Natural killer cell treated with Interleukin-12 subunit alpha and Interleukin-12 subunit beta and Interleukin-15 and Interleukin-18, amount 100 ng/mL, for 72 hours (primary cell): ENCODE measurements at regions not wholly inside any gene's neighbourhood (a gene's known extent, or its start where the extent isn't known, plus 50 kb on each side); places are given as distances from the start of the nearest gene placed in this dataset.
A peak's percentile ranks its signal among the peaks of the same experiment; 100 is the strongest.

Experiments used
- ATAC-seq, 2 donors: fragments of 150-1000 bp; cut with Tn5 transposase in 1 of 2; sonication (Bioruptor Pico), chemical (Tn5 transposase) in 1 of 2; 2 replicates each; pipeline ENCODE4 v1.10.0; 2021
- DNase-seq: peaks from one replicate; pipeline ENCODE4 v3.0.0; 2022; ENCODE audit warnings: low spot score
- H3K27ac Mint-ChIP-seq, 2 donors: 1 replicate in 1 of 2; 2 replicates in 1 of 2; pipeline ENCODE4 v1.8.0; 2022; ENCODE audit warnings: mixed read lengths in 2 of 2, mild to moderate bottlenecking in 1 of 2, moderate library complexity in 1 of 2
- H3K27me3 Mint-ChIP-seq, 2 donors: 1 replicate in 1 of 2; 2 replicates in 1 of 2; pipeline ENCODE4 v1.8.0; 2022; ENCODE audit warnings: mixed read lengths in 2 of 2
- H3K36me3 Mint-ChIP-seq: one replicate; pipeline ENCODE4 v1.8.0; 2022; ENCODE audit warnings: mixed read lengths
- H3K4me1 Mint-ChIP-seq, 2 donors: 1 replicate in 1 of 2; 2 replicates in 1 of 2; pipeline ENCODE4 v1.8.0; 2022; ENCODE audit warnings: low read depth in 2 of 2, mixed read lengths in 2 of 2, mild to moderate bottlenecking in 1 of 2
- H3K4me3 Mint-ChIP-seq: one replicate; pipeline ENCODE4 v1.8.0; 2022; ENCODE audit warnings: mixed read lengths
- H3K9me3 Mint-ChIP-seq: 2 replicates; pipeline ENCODE4 v1.8.0; 2022; ENCODE audit warnings: mixed read lengths

DNA sequence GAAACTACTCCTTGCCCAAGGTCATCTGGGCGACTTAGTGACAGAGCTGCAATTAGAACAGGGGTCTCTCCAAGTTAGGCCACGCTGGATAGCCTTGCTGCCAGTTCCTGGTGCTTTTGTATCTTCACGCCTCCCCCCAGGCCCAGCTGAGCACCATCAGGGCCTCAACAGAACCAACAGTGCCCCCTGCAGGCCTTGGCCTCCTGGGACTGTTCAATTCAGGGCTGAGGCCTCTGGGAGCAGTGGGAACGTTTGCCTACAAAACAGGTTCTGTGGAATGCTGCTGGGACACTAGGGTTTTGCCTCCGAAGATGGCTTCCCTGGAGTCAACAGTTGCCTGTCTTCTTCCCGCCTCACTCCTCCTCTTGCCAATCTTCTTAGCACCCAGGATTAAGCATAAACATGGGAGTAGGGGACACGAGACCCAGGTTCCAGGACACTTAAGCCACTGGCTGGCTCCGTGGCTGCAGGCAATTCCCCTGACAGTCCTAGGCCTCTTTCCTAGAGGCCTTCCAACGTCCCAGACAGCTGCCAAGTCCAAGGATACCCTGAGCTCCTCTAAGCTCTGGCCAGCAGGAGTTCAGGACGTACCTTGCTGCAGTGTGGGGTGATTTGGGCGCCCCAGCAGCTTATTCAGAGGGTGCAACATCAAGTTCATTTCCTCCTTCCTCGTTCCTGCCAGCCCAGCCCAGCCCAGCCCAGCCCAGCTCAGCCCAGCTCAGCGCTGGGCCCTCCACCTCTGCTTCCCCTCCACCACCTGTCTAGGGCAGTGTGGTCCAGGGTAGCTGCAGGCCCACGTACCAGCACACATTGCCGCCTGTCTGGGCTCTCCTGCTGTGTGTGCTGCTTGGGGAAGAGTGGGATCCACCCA is 246.6 kb upstream of the RPL38 start:
- Mint-ChIP-seq H3K4me1 (no peaks in the 10 kb centered on the region), H3K27me3 (no peaks in the 10 kb centered on the region), H3K4me3 (no peak overlapping the region), H3K27ac (no peak overlapping the region), H3K9me3 (no peaks in the 10 kb centered on the region), H3K36me3 (no peaks in the 10 kb centered on the region)
- DNase-seq: no peak
- ATAC-seq: peak in 1 of 2 donors; percentile 50

DNA sequence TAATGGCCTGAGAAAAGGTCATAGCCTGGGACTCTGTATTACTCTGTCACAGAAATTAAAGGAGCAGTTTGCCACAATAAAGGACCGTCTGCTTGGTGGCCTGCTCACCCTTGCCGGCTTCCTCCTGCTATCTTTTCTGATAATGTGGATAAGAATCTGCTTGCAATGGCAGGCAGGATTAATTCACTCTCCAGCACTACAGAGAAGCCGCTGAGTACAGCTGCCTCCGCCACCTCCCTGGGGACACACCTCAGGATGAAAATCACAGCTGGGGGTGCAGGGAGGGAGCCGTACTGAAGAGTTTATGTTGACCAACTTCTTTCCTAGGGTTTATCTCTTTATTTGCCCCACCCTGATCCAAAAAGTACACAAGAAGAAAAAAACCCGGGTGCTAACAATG is 245.9 kb upstream of the RPL38 start:
- H3K27me3 Mint-ChIP-seq: no peaks in the 10 kb centered on the region
- no peaks in the 10 kb centered on the region for H3K9me3 Mint-ChIP-seq
- DNase-seq (no peak), ATAC-seq (no peak)
- no peak overlapping the region for H3K27ac Mint-ChIP-seq
- H3K36me3 Mint-ChIP-seq: no peaks in the 10 kb centered on the region
- H3K4me1 Mint-ChIP-seq: no peaks in the 10 kb centered on the region
- H3K4me3 Mint-ChIP-seq: no peak overlapping the region

DNA sequence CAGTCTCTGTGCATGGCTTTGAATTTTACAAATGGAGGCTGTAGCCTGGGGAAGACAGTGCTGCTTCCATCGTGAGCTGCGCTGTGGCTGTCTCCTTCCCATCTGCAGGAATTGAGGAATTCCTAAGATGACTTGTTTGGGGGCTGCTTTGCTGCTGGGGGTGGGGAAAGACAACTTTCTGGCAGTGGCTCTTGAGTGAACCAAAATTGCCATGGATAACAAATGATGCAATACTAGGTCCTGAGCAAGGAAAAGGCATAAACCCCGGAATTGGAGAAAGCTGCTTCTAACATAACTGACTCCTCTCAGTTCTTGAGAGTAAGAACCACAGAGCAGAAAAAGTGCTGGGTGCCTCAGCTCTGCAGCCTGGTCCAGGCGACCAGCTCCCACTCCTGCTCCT is 245.0 kb upstream of the RPL38 start:
- ATAC-seq (no peak), DNase-seq (no peak)
- H3K36me3 Mint-ChIP-seq: no peaks in the 10 kb centered on the region
- H3K4me1 Mint-ChIP-seq: no peaks in the 10 kb centered on the region
- H3K27ac Mint-ChIP-seq: no peak overlapping the region
- H3K9me3 Mint-ChIP-seq: no peaks in the 10 kb centered on the region
- H3K4me3 Mint-ChIP-seq: no peak overlapping the region
- H3K27me3 Mint-ChIP-seq: no peaks in the 10 kb centered on the region

DNA sequence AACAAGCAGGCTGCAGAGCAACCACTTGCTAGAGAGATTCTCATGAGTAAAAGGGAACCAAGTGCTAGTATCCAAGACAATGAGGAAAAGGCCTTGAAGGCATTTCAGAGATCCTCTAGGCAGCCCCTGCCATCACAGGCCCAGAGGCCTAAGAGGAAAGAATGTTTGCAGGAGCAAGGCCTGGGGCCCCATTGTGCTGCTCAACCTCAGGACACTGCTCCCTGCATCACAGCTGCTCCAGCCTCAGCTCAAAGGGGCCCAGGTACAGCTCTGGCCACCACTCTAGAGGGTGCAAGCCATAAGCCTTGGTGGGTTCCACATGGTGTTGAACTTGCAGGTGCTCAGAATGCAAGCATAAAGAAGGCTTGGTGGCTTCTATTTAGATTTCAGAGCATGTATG is 243.0 kb upstream of the RPL38 start:
- peaks cover 12% of the 10 kb centered on the region for H3K36me3 Mint-ChIP-seq
- H3K27ac Mint-ChIP-seq: no peak overlapping the region
- no peaks in the 10 kb centered on the region for H3K4me1 Mint-ChIP-seq
- H3K27me3 Mint-ChIP-seq: peaks cover 2 to 12% of the 10 kb centered on the region in 2 donors
- DNase-seq (no peak), ATAC-seq (no peak)
- no peak overlapping the region for H3K4me3 Mint-ChIP-seq
- H3K9me3 Mint-ChIP-seq: no peaks in the 10 kb centered on the region

DNA sequence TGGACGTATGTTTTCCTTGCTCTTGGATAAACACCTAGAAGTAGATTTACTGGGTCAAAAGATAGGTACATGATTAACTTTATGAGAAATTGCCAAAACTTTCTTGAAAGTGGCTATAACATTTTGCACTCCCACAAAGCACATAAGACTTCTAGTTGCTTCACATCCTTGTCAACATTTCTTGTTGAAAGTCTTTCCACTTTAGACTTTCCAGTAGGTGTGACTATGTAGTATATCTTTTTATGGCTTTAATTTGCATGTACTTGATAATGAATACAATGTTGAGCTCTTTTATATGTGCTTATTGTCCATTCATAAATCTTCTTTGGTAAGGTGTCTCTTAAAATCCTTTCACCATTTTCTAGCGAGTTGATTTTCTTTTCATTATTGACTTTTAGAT is 241.2 kb upstream of the RPL38 start:
- H3K27me3 Mint-ChIP-seq: peaks cover 7 to 25% of the 10 kb centered on the region in 2 donors
- H3K36me3 Mint-ChIP-seq: peaks cover 13% of the 10 kb centered on the region
- H3K9me3 Mint-ChIP-seq: no peaks in the 10 kb centered on the region
- no peak for DNase-seq
- no peak overlapping the region for H3K27ac Mint-ChIP-seq
- H3K4me3 Mint-ChIP-seq: no peak overlapping the region
- ATAC-seq: no peak
- H3K4me1 Mint-ChIP-seq: no peaks in the 10 kb centered on the region

DNA sequence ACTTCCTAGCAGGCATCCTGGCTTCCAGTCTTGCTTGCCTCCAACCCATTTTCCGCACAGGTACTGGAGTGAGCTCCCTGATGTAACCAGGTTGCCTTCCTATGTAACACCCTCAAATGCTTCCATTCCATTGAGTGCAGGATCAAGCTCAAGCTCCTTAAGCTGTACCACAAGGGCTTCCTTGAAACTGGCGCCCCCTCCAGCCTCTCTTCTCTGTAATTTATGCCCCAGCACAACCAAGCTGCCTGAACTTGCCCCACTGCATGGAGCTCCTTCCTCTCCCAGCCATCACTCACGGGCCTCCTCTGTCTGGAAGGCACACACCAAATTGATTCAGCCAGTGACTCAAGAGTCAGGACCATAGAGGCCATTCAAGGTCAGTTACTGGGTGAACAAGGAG is 234.8 kb upstream of the RPL38 start:
- H3K36me3 Mint-ChIP-seq: peaks cover 13% of the 10 kb centered on the region
- H3K27ac Mint-ChIP-seq: no peak overlapping the region
- H3K4me3 Mint-ChIP-seq: no peak overlapping the region
- ATAC-seq (no peak), DNase-seq (no peak)
- H3K4me1 Mint-ChIP-seq: peaks cover 0 to 4% of the 10 kb centered on the region in 2 donors
- H3K9me3 Mint-ChIP-seq: no peaks in the 10 kb centered on the region
- H3K27me3 Mint-ChIP-seq: peaks cover 33 to 66% of the 10 kb centered on the region in 2 donors

DNA sequence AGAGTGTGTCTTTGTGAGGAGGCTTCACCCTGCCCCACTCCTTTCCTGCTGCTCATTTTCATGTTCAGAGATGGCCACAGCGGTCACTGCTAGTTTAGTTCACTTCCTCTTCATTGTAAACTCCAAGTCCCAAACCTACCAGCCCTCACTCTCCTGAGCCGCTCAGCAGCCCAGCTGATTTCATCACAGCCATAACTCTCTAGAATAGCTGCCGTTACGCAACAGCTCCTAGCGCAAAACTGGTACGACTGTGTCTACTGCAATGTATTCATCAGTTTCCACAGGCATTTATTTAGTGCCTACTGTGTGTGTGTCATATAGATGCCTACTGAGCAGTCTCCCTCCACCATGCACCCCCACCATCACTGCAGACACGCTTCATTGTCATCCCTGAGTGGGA is 233.5 kb upstream of the RPL38 start:
- Mint-ChIP-seq H3K4me1 (peaks cover 0 to 4% of the 10 kb centered on the region in 2 donors), H3K27me3 (peaks cover 31 to 59% of the 10 kb centered on the region in 2 donors), H3K9me3 (no peaks in the 10 kb centered on the region), H3K27ac (no peak overlapping the region), H3K36me3 (peaks cover 6% of the 10 kb centered on the region), H3K4me3 (no peak overlapping the region)
- DNase-seq (peak; percentile 10), ATAC-seq (peak in 1 of 2 donors; percentile 44)

DNA sequence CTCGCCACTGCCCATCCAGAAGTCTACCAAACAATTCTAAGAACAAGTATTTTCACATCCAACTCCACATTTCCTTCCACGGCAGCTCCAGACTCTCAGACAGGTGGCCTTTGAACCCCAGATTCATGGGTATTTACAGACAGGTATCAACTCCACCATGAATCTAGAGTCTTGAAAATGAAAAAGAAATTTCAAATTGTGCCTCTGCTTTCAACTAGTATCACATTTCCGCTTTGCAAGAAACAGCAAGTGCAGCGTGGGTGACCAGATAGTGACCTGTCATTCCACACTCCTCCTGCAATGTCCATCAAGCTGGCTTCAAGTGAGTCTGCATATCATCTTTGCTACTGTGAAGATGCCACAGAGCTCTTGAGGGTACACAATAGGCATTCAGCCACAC is 232.4 kb upstream of the RPL38 start:
- ATAC-seq: no peak

DNA sequence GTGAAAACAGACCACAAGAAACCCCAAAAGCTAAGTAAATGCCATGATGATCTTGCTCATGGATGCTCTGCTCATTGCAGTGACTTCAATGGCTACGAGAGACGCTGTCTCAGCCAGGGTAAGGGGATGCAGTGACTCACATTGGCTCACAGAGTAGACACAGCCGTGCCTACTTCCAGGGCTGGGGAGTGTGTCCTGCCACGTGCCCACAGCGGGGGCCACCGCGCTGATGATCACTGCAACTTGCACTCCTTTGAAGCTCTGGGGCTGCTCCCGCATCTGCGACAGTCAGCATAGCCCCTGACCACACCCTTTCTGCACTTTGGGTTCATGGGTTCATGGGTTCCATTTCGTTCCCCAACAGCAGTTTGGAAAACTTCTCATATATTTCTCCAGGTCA is 231.4 kb upstream of the RPL38 start:
- Mint-ChIP-seq H3K4me1 (peaks cover 0 to 4% of the 10 kb centered on the region in 2 donors), H3K36me3 (no peaks in the 10 kb centered on the region), H3K27ac (no peak overlapping the region), H3K9me3 (no peaks in the 10 kb centered on the region), H3K27me3 (peaks cover 28 to 44% of the 10 kb centered on the region in 2 donors), H3K4me3 (no peak overlapping the region)
- DNase-seq: peak; percentile 41
- ATAC-seq: no peak

More for the DNA sequence above, 232.4 kb upstream of the RPL38 start:
- Mint-ChIP-seq H3K27me3 (peaks cover 31 to 47% of the 10 kb centered on the region in 2 donors), H3K36me3 (no peaks in the 10 kb centered on the region), H3K27ac (no peak overlapping the region), H3K4me1 (peaks cover 0 to 4% of the 10 kb centered on the region in 2 donors), H3K4me3 (no peak overlapping the region), H3K9me3 (no peaks in the 10 kb centered on the region)
- peak; percentile 18 for DNase-seq

DNA sequence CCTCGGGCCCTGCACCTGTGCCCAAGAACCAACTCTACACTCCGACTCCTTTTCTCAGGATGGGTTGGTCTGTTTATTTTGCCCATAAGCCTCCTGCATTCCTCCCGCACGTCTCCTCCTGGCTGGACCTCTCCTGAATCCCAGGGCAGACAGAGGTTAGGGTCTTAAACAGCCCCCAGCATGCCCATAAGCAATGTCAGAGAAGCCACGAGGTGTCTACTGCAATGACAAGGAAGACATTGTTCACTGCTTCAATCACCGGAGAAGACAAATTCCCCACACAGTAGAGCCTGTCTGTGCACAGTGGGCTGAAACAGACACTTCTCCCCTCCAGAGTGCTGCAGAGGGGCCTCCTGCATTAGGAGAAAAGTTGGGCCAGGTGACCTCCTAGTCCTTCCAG is 230.6 kb upstream of the RPL38 start:
- Mint-ChIP-seq H3K4me3 (no peak overlapping the region), H3K4me1 (peaks cover 0 to 4% of the 10 kb centered on the region in 2 donors), H3K36me3 (no peaks in the 10 kb centered on the region), H3K9me3 (no peaks in the 10 kb centered on the region), H3K27me3 (peaks cover 23 to 35% of the 10 kb centered on the region in 2 donors), H3K27ac (no peak overlapping the region)
- ATAC-seq (no peak), DNase-seq (peak; percentile 22)

DNA sequence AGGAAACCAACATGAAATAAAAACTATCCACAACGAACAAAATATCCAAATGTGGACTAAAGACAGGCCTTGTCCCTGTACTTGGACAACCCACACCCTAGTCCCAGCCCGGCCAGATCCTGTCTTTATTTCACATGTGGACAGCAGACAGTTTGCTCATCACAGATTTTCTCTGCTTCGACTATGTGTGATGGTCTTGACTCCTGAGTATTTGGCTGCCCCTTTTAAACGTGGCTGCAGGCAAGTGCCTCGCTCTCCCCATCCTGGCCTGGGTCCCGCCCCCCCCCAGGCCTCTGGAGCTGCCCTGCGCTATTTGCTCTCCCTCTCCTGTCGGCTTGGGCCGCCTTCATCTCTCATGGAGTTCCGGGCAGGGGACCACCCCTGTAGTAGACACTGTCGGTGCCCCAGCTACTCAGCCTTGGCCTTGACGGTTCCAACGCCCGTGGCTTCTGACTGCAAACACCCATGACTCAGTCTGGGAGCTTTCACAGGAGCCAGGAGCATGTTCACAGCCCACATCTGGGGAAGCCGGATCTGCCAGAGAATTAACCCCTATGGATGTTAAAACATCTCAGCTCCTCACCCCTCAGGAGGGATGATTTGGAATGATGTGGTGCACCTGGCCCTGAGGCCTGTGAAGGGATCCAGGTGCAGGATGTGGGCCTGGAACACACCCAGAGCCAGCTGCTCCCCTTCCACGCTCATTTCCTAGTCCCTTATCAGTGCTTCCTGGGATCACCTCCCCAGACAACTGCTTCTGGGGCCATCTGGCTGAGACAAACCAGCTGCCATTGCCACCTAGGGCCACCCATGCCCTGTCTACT is 229.7 kb upstream of the RPL38 start:
- peaks cover 0 to 4% of the 10 kb centered on the region in 2 donors for H3K4me1 Mint-ChIP-seq
- DNase-seq (peak; percentile 40), ATAC-seq (peak in 1 of 2 donors; percentile 3)
- no peak overlapping the region for H3K27ac Mint-ChIP-seq
- no peaks in the 10 kb centered on the region for H3K36me3 Mint-ChIP-seq
- H3K9me3 Mint-ChIP-seq: no peaks in the 10 kb centered on the region
- no peak overlapping the region for H3K4me3 Mint-ChIP-seq
- H3K27me3 Mint-ChIP-seq: peaks cover 16 to 26% of the 10 kb centered on the region in 2 donors

DNA sequence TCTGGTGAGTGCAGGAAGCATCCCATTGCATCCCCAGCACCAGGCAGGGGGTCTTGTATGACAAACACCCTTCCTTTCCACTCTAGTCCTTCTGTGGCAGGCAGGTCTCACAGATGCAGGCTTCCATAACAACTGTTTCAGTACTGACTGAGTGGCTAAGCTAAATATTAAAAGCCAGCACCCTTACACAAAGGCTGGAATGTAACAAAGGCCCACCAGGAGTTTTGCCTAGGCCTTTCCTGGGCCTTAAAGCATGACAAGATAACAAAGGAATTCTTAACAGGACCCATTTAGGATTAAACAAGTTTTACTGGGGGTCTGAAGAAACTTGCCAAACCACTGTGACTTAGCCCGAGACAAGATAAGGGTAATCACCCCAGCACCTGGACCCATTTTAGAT is 228.9 kb upstream of the RPL38 start:
- Mint-ChIP-seq H3K27me3 (peaks cover 12 to 19% of the 10 kb centered on the region in 2 donors), H3K4me3 (no peak overlapping the region), H3K27ac (no peak overlapping the region), H3K4me1 (peaks cover 0 to 4% of the 10 kb centered on the region in 2 donors), H3K9me3 (no peaks in the 10 kb centered on the region), H3K36me3 (no peaks in the 10 kb centered on the region)
- ATAC-seq: no peak
- peak; percentile 5 for DNase-seq

DNA sequence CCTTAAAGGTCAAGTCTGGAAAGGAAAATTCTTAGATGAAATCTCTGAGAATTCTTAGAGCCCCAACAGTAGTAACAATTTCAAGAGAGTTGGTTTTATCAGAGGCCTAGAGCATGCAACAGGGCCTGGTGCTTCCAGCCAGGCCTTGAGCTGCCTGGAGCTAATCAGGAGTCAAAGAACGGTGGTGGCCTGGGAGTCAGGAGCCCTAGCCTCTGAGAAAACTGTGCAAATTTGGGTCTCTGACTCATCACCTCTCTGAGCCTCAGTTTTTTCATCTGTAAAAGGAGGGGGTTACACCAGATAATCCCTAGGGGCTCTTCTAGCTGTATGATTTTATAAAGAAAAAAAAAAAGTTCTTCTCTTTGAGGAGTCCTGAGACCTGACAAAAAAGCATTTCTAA is 227.3 kb upstream of the RPL38 start:
- Mint-ChIP-seq H3K27ac (peak overlapping the region in 1 of 2 donors; percentile 47), H3K4me1 (no peaks in the 10 kb centered on the region), H3K9me3 (no peaks in the 10 kb centered on the region), H3K27me3 (peaks cover 3 to 17% of the 10 kb centered on the region in 2 donors), H3K4me3 (no peak overlapping the region), H3K36me3 (no peaks in the 10 kb centered on the region)
- DNase-seq: no peak
- no peak for ATAC-seq
